ENCODE measurements at regions not wholly inside any gene's neighbourhood (a gene's known extent, or its start where the extent isn't known, plus 50 kb on each side); places are given as distances from the start of the nearest gene placed in this dataset.

GRCh38 chr5:171648279-171649074 lies 137.1 kb upstream of the SMIM23 start:
- no peaks in the 10 kb centered on the region for H3K79me2 ChIP-seq (ENCODE audit: low read depth)
- Mint-ChIP-seq H3K9me3 (peaks cover 4% of the 10 kb centered on the region), H3K36me3 (no peaks in the 10 kb centered on the region), H3K4me1 (peaks cover 36% of the 10 kb centered on the region), H3K4me3 (no peak overlapping the region), H3K27me3 (ENCODE audit: insufficient read depth, low read depth) (peaks cover 19% of the 10 kb centered on the region), H3K27ac (no peak overlapping the region)
- no peaks in the 10 kb centered on the region for H3F3A ChIP-seq (ENCODE audit: low read depth)
- H2AFZ ChIP-seq (replicated peaks), result no peak overlapping the region
- no peak overlapping the region for H3K4me3 ChIP-seq
- no peaks in the 10 kb centered on the region for H4K20me1 ChIP-seq (ENCODE audit: low read depth)
- H3K36me3 ChIP-seq, result no peaks in the 10 kb centered on the region
- H3K4me2 ChIP-seq, result no peak overlapping the region
- H3K4me1 ChIP-seq, result peaks cover 26% of the 10 kb centered on the region
- no peak overlapping the region for H3K9ac ChIP-seq
- H3K27ac ChIP-seq, result no peak overlapping the region
- DNase-seq (ENCODE audit: low spot score), result no peak
- H3K9me3 ChIP-seq (ENCODE audit: low read depth), result no peaks in the 10 kb centered on the region
- TF ChIP-seq EZH2phosphoT487 (IDR thresholded peaks at IDR 0.05) (no peak), CTCF (IDR thresholded peaks at IDR 0.05) (no peak), EZH2 (IDR thresholded peaks at IDR 0.05) (no peak)
- no peaks in the 10 kb centered on the region for H3K27me3 ChIP-seq

- Histone ChIP-seq H4K20me1 (ENCODE audit: low read depth) (no peaks in the 10 kb centered on the region), H3K9ac (no peak overlapping the region), H3K4me3 (no peak overlapping the region), H3K27me3 (no peaks in the 10 kb centered on the region), H3K9me3 (ENCODE audit: low read depth) (no peaks in the 10 kb centered on the region), H3K4me1 (peaks cover 23% of the 10 kb centered on the region), H3F3A (ENCODE audit: low read depth) (no peaks in the 10 kb centered on the region), H3K36me3 (no peaks in the 10 kb centered on the region), H3K27ac (no peak overlapping the region), H2AFZ (replicated peaks) (no peak overlapping the region), H3K4me2 (no peak overlapping the region), H3K79me2 (ENCODE audit: low read depth) (no peaks in the 10 kb centered on the region)
- TF ChIP-seq EZH2phosphoT487 (IDR thresholded peaks at IDR 0.05) (no peak), CTCF (IDR thresholded peaks at IDR 0.05) (no peak)
- Mint-ChIP-seq H3K4me1 (peaks cover 30% of the 10 kb centered on the region), H3K36me3 (no peaks in the 10 kb centered on the region), H3K27ac (no peak overlapping the region), H3K9me3 (peaks cover 7% of the 10 kb centered on the region), H3K4me3 (no peak overlapping the region), H3K27me3 (ENCODE audit: insufficient read depth, low read depth) (peaks cover 19% of the 10 kb centered on the region)
- no peak for DNase-seq (ENCODE audit: low spot score)
Observed at GRCh38 chr5:171649075-171649401, 136.6 kb upstream of the SMIM23 start.

- H3K4me3 ChIP-seq, result no peak overlapping the region
- H4K20me1 ChIP-seq (ENCODE audit: low read depth), result no peaks in the 10 kb centered on the region
- no peaks in the 10 kb centered on the region for H3K36me3 Mint-ChIP-seq
- H3K27ac Mint-ChIP-seq, result no peak overlapping the region
- no peaks in the 10 kb centered on the region for H3K27me3 ChIP-seq
- H3K9me3 ChIP-seq (ENCODE audit: low read depth), result no peaks in the 10 kb centered on the region
- no peak overlapping the region for H3K27ac ChIP-seq
- DNase-seq (ENCODE audit: low spot score), result no peak
- no peak overlapping the region for H3K4me3 Mint-ChIP-seq
- TF ChIP-seq EZH2 (IDR thresholded peaks at IDR 0.05) (no peak), CTCF (IDR thresholded peaks at IDR 0.05) (no peak), EZH2phosphoT487 (IDR thresholded peaks at IDR 0.05) (no peak)
- H3K4me2 ChIP-seq, result no peak overlapping the region
- peaks cover 9% of the 10 kb centered on the region for H3K9me3 Mint-ChIP-seq
- peaks cover 21% of the 10 kb centered on the region for H3K4me1 Mint-ChIP-seq
- no peaks in the 10 kb centered on the region for H3F3A ChIP-seq (ENCODE audit: low read depth)
- peaks cover 15% of the 10 kb centered on the region for H3K27me3 Mint-ChIP-seq (ENCODE audit: insufficient read depth, low read depth)
- H3K4me1 ChIP-seq, result peaks cover 13% of the 10 kb centered on the region
- H3K36me3 ChIP-seq, result no peaks in the 10 kb centered on the region
- no peak overlapping the region for H3K9ac ChIP-seq
- no peak overlapping the region for H2AFZ ChIP-seq (replicated peaks)
- H3K79me2 ChIP-seq (ENCODE audit: low read depth), result no peaks in the 10 kb centered on the region
Observed at GRCh38 chr5:171650597-171650996, 135.0 kb upstream of the SMIM23 start.

Data from neural progenitor cell (in vitro differentiated cells).